Mucosa of stomach (tissue), 1 donor: ENCODE measurements at regions not wholly inside any gene's neighbourhood (a gene's known extent, or its start where the extent isn't known, plus 50 kb on each side); places are given as distances from the start of the nearest gene placed in this dataset.

Source experiments
- H3K27me3 ChIP-seq: one replicate; pipeline ENCODE4 v1.7.0; 2013; ENCODE audit warnings: mild to moderate bottlenecking, low read length; ENCODE audit not compliant: control insufficient read depth, insufficient read depth
- H3K36me3 ChIP-seq: one replicate; pipeline ENCODE4 v1.7.0; 2013; ENCODE audit warnings: low read length; ENCODE audit not compliant: control insufficient read depth, insufficient read depth
- H3K4me1 ChIP-seq: one replicate; pipeline ENCODE4 v1.7.0; 2013; ENCODE audit warnings: mild to moderate bottlenecking, low read length; ENCODE audit not compliant: control insufficient read depth, insufficient read depth
- H3K4me3 ChIP-seq: one replicate; pipeline ENCODE4 v1.7.0; 2013; ENCODE audit warnings: low read length
- H3K9ac ChIP-seq: one replicate; pipeline ENCODE4 v1.7.0; 2013; ENCODE audit warnings: mild to moderate bottlenecking, low read length, moderate library complexity
- H3K9me3 ChIP-seq: one replicate; pipeline ENCODE4 v1.7.0; 2013; ENCODE audit warnings: mild to moderate bottlenecking, low read length, moderate library complexity; ENCODE audit not compliant: control insufficient read depth
- donor health status: Pancreatic carcinoma.

GRCh38 chr2:8514796-8515758 is 166.8 kb upstream of the ID2 start:
- H3K27me3 ChIP-seq: peaks cover 16% of the 10 kb centered on the region
- H3K4me3 ChIP-seq: no peak overlapping the region
- H3K36me3 ChIP-seq: no peaks in the 10 kb centered on the region
- no peak overlapping the region for H3K9ac ChIP-seq
- H3K9me3 ChIP-seq: no peaks in the 10 kb centered on the region
- peaks cover 7% of the 10 kb centered on the region for H3K4me1 ChIP-seq

GRCh38 chr2:8515864-8516533 is 165.9 kb upstream of the ID2 start:
- no peaks in the 10 kb centered on the region for H3K36me3 ChIP-seq
- no peak overlapping the region for H3K9ac ChIP-seq
- H3K27me3 ChIP-seq: peaks cover 15% of the 10 kb centered on the region
- peaks cover 7% of the 10 kb centered on the region for H3K4me1 ChIP-seq
- no peak overlapping the region for H3K4me3 ChIP-seq
- H3K9me3 ChIP-seq: no peaks in the 10 kb centered on the region

GRCh38 chr2:8517850-8518498 is 163.9 kb upstream of the ID2 start:
- H3K4me1 ChIP-seq: peaks cover 14% of the 10 kb centered on the region
- no peak overlapping the region for H3K4me3 ChIP-seq
- H3K9me3 ChIP-seq: no peaks in the 10 kb centered on the region
- H3K27me3 ChIP-seq: peaks cover 7% of the 10 kb centered on the region
- H3K9ac ChIP-seq: no peak overlapping the region
- no peaks in the 10 kb centered on the region for H3K36me3 ChIP-seq

- no peaks in the 10 kb centered on the region for H3K36me3 ChIP-seq
- no peak overlapping the region for H3K9ac ChIP-seq
- peaks cover 7% of the 10 kb centered on the region for H3K27me3 ChIP-seq
- H3K4me3 ChIP-seq: no peak overlapping the region
- peaks cover 16% of the 10 kb centered on the region for H3K4me1 ChIP-seq
- no peaks in the 10 kb centered on the region for H3K9me3 ChIP-seq
Measured at GRCh38 chr2:8518979-8519668, 162.7 kb upstream of the ID2 start.

- H3K36me3 ChIP-seq: no peaks in the 10 kb centered on the region
- no peak overlapping the region for H3K4me3 ChIP-seq
- H3K9me3 ChIP-seq: no peaks in the 10 kb centered on the region
- no peak overlapping the region for H3K9ac ChIP-seq
- H3K4me1 ChIP-seq: peaks cover 17% of the 10 kb centered on the region
- H3K27me3 ChIP-seq: no peaks in the 10 kb centered on the region
Measured at GRCh38 chr2:8520791-8521344, 161.0 kb upstream of the ID2 start.

GRCh38 chr2:8522687-8523086 is 159.2 kb upstream of the ID2 start:
- Histone ChIP-seq H3K4me1 (peaks cover 26% of the 10 kb centered on the region), H3K9me3 (no peaks in the 10 kb centered on the region), H3K9ac (no peak overlapping the region), H3K27me3 (no peaks in the 10 kb centered on the region), H3K4me3 (no peak overlapping the region), H3K36me3 (no peaks in the 10 kb centered on the region)

GRCh38 chr2:8524388-8524787 is 157.5 kb upstream of the ID2 start:
- Histone ChIP-seq H3K27me3 (no peaks in the 10 kb centered on the region), H3K36me3 (no peaks in the 10 kb centered on the region), H3K4me3 (no peak overlapping the region), H3K9me3 (no peaks in the 10 kb centered on the region), H3K4me1 (peaks cover 26% of the 10 kb centered on the region), H3K9ac (no peak overlapping the region)

- Histone ChIP-seq H3K4me1 (peaks cover 26% of the 10 kb centered on the region), H3K27me3 (no peaks in the 10 kb centered on the region), H3K9me3 (no peaks in the 10 kb centered on the region), H3K4me3 (no peak overlapping the region), H3K36me3 (no peaks in the 10 kb centered on the region), H3K9ac (no peak overlapping the region)
Measured at GRCh38 chr2:8524823-8525222, 157.0 kb upstream of the ID2 start.

GRCh38 chr2:8525236-8525581 is 156.6 kb upstream of the ID2 start:
- Histone ChIP-seq H3K9ac (no peak overlapping the region), H3K27me3 (no peaks in the 10 kb centered on the region), H3K4me1 (peaks cover 26% of the 10 kb centered on the region), H3K4me3 (no peak overlapping the region), H3K9me3 (no peaks in the 10 kb centered on the region), H3K36me3 (no peaks in the 10 kb centered on the region)

- no peaks in the 10 kb centered on the region for H3K36me3 ChIP-seq
- H3K4me3 ChIP-seq: no peak overlapping the region
- H3K9ac ChIP-seq: peak overlapping the region; percentile 48
- H3K4me1 ChIP-seq: peaks cover 26% of the 10 kb centered on the region
- no peaks in the 10 kb centered on the region for H3K9me3 ChIP-seq
- no peaks in the 10 kb centered on the region for H3K27me3 ChIP-seq
Measured at GRCh38 chr2:8525582-8526402, 156.1 kb upstream of the ID2 start.

GRCh38 chr2:8526403-8526696 is 155.5 kb upstream of the ID2 start:
- Histone ChIP-seq H3K9me3 (no peaks in the 10 kb centered on the region), H3K4me1 (peaks cover 26% of the 10 kb centered on the region), H3K27me3 (no peaks in the 10 kb centered on the region), H3K36me3 (no peaks in the 10 kb centered on the region), H3K4me3 (no peak overlapping the region), H3K9ac (peak overlapping the region; percentile 48)
